Heart right ventricle (tissue), 16 donors: ENCODE measurements at regions not wholly inside any gene's neighbourhood (a gene's known extent, or its start where the extent isn't known, plus 50 kb on each side); places are given as distances from the start of the nearest gene placed in this dataset.

ENCODE experiments used
- ATAC-seq, 8 donors: fragments of 200-7000 bp; cut with Tn5 transposase; one replicate each; pipeline ENCODE4 v1.9.1; 2020; ENCODE audit warnings: mild to moderate bottlenecking in 8 of 8, moderate library complexity in 8 of 8, moderate number of reproducible peaks in 1 of 8
- DNase-seq, 2 donors: peaks; one replicate each; pipeline ENCODE4 v3.0.0-alpha.2; 2020
- H3K27ac ChIP-seq, 10 donors: fragments of 200-600 bp; sonication (generic) in 2 of 10; one replicate each; pipeline versions ENCODE4 v1.5.0 to v1.8.0; 2020 to 2022; ENCODE audit warnings: mild to moderate bottlenecking in 3 of 10
- H3K27me3 ChIP-seq, 7 donors: fragments of 200-600 bp; one replicate each; pipeline ENCODE4 v1.8.0; 2021 to 2022; ENCODE audit warnings: mild to moderate bottlenecking in 2 of 7
- H3K36me3 ChIP-seq, 9 donors: fragments of 200-600 bp; sonication (generic) in 1 of 9; one replicate each; pipeline versions ENCODE4 v1.5.0 to v1.8.0; 2020 to 2022; ENCODE audit warnings: mild to moderate bottlenecking in 2 of 9
- H3K4me1 ChIP-seq, 9 donors: fragments of 200-600 bp; sonication (generic) in 1 of 9; one replicate each; pipeline versions ENCODE4 v1.5.0 to v1.8.0; 2020 to 2022; ENCODE audit warnings: mild to moderate bottlenecking in 4 of 9
- H3K4me3 ChIP-seq, 10 donors: fragments of 200-600 bp; sonication (generic) in 2 of 10; one replicate each; pipeline versions ENCODE4 v1.5.0 to v1.8.0; 2020 to 2022; ENCODE audit warnings: mild to moderate bottlenecking in 7 of 10, moderate library complexity in 2 of 10
- H3K9me3 ChIP-seq, 11 donors: fragments of 200-600 bp in 10 of 11; sonication (generic) in 2 of 11; one replicate each; pipeline versions ENCODE4 v1.5.0 to v1.8.0; 2013 to 2022; ENCODE audit warnings: mild to moderate bottlenecking in 2 of 11, control low read depth in 1 of 11, moderate library complexity in 1 of 11
- WGBS, 2 donors: extraction: QIAGEN DNeasy Blood & Tissue Kit; methylation state at CpG; one replicate each; pipeline ENCODE4 v1.1.7; 2013; ENCODE audit warnings: inconsistent platforms in 1 of 2; 5-methylcytosine and 5-hydroxymethylcytosine counted together
- intact Hi-C, 10 donors: fragments of 100-400 bp; cut with DNase I; formaldehyde crosslinking; loops; one replicate each; pipeline versions ENCODE4 v1.11.1 to v1.14.2; 2022
- TF ChIP-seq, protein P1 (sequence below), 9 donors: fragments of 200-600 bp; sonication (generic) in 2 of 9; IDR thresholded peaks; one replicate each; pipeline versions ENCODE4 v1.5.0 to v1.8.0; 2021 to 2022; ENCODE audit warnings: antibody characterized with exemption in 9 of 9, mild to moderate bottlenecking in 5 of 9, moderate library complexity in 1 of 9
- donor health status: Arrhythmogenic right ventricular cardiomyopathy.
- donor health status: ischemic (EF 13 %, LVEDD 7.1; RV severe dilation, severe dysfunction).
- donor health status: healthy with polysubstance abuse.
- donor health status: DM: no; HTN: yes; CAD: no.
- donor health status: DM: no; HTN: no; CAD: no.
- donor health status: ischemic (EF 25% LVEDD 6.9; RV normal size, moderate dysfunction).
- donor health status: ischemic (EF 25% LVEDD 5.7; RV mildly dilated, moderate dysfunction).
- donor health status: healthy.
- donor health status: DM: yes; HTN: yes; CAD: no.
- donor health status: Ischemic cardiomyopathy.
- donor health status: ischemic (EF 35%, LVEDD 5.7; RV mildly dilated, moderate dysfunction).
- donor health status: nonischemic (EF 11% LVEDD 7.7; RV severe dilation, severe dysfunction).
- donor health status: DM: yes; HTN: yes; CAD: no.
- donor health status: PGD.
- donor health status: ischemic (EF 29% LVEDD 5.4; RV normal size, mild dysfunction).
- donor health status: nonischemic (EF 23%, LVEDD 6.1; RV moderate dilation, normal function).

DNA sequence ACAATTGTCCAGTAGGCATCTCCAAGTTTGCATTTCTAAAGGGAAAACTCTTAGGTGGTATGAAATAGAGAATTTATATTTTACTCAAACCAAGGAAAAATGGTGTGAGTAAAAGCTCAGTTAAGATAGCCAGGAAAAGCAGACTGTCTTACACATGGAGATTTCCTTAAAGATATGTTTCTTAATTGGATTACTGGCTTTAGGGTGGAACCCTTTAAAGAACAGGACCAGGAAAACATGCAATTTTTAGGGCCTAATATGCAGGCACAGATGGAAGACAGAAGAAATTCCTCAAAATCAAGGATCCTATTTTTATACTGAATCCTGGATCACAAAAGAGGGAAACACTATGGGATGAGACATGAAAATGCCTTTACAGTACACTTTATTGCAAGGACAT, 100.3 kb upstream of the PCDH17 start:
- Histone ChIP-seq H3K27me3 (no peaks in the 10 kb centered on the region), H3K27ac (no peak overlapping the region), H3K4me3 (no peak overlapping the region), H3K36me3 (no peaks in the 10 kb centered on the region), H3K9me3 (peaks cover 0 to 41% (median 3%) of the 10 kb centered on the region in 11 donors), H3K4me1 (no peaks in the 10 kb centered on the region)
- intact Hi-C loops = no loop called here
- TF ChIP-seq, protein P1, sequence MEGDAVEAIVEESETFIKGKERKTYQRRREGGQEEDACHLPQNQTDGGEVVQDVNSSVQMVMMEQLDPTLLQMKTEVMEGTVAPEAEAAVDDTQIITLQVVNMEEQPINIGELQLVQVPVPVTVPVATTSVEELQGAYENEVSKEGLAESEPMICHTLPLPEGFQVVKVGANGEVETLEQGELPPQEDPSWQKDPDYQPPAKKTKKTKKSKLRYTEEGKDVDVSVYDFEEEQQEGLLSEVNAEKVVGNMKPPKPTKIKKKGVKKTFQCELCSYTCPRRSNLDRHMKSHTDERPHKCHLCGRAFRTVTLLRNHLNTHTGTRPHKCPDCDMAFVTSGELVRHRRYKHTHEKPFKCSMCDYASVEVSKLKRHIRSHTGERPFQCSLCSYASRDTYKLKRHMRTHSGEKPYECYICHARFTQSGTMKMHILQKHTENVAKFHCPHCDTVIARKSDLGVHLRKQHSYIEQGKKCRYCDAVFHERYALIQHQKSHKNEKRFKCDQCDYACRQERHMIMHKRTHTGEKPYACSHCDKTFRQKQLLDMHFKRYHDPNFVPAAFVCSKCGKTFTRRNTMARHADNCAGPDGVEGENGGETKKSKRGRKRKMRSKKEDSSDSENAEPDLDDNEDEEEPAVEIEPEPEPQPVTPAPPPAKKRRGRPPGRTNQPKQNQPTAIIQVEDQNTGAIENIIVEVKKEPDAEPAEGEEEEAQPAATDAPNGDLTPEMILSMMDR (IDR thresholded peaks at IDR 0.05) = no peak
- DNase-seq (no peak), ATAC-seq (no peak)

DNA sequence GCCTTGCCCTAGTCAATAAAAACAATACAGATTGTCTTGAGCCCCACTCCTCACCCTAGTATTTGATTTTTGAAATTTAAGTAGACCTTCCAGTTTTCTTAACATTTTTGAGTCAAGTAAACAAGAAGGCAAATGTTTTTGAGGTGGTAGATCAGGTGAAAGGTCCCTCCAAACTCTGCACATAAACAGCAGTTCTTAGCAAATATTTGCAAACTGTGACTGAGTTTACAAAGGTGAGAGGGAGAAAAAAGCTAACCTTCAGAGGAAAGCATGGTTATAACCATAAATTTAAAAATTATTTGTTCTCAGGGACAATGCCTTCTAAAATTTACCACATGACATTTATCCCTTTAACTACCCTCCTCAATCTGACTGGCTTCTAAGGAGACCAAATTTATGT, 84.6 kb upstream of the PCDH17 start:
- no peak for DNase-seq
- Histone ChIP-seq H3K4me1 (no peaks in the 10 kb centered on the region), H3K27ac (no peak overlapping the region), H3K27me3 (no peaks in the 10 kb centered on the region), H3K9me3 (no peaks in the 10 kb centered on the region), H3K4me3 (no peak overlapping the region), H3K36me3 (no peaks in the 10 kb centered on the region)
- TF ChIP-seq, protein P1 (IDR thresholded peaks at IDR 0.05) = no peak
- no peak for ATAC-seq
- intact Hi-C loops = no loop called here

DNA sequence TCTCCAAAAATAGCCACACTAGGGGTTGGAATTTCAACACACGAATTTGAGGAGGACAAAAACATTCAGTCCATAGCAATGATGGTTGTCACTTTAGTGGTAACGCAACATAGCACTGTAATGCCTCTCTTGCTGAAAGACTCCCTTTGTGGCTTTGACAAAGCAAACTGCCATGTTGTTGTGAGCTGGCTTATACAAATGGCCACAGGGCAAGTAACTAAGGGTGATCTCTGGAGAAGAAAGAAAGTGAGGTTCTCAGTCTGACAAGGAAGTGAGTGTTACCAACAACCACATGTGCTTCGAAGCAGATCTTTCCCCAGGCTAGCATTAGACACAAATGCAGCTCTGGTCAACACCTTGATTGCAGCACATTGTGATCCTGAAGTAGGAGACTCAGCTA, 79.1 kb upstream of the PCDH17 start:
- WGBS, 2 donors = 61 to 67% methylated on average over 3 of the region's 3 CpGs
- TF ChIP-seq, protein P1 (IDR thresholded peaks at IDR 0.05) = no peak
- DNase-seq (no peak), ATAC-seq (no peak)
- H3K27me3 ChIP-seq = no peaks in the 10 kb centered on the region
- intact Hi-C loops = no loop called here
- no peak overlapping the region for H3K4me3 ChIP-seq
- peaks cover 0 to 26% (median 3%) of the 10 kb centered on the region in 11 donors for H3K9me3 ChIP-seq
- no peaks in the 10 kb centered on the region for H3K36me3 ChIP-seq
- no peaks in the 10 kb centered on the region for H3K4me1 ChIP-seq
- H3K27ac ChIP-seq = no peak overlapping the region

DNA sequence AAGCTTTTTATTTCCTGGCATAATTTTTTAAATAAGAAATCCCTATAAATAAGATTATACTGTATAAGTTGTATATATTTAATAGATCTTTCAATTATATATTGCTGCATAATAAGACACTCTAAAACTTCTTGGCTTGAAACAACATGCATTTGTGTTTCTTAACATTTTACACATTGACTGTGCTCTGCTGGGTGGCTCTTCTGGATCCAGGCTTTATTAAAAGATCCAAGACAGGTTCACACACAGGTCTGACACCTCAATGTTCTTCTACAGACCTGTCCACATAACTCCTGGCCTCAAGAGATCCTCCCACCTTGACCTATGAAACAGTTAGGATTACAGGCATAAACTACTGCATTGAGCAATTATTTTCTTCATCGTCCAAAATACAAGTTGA, 77.6 kb upstream of the PCDH17 start:
- no peak for ATAC-seq

More for the DNA sequence above, 77.6 kb upstream of the PCDH17 start:
- peaks cover 0 to 26% (median 3%) of the 10 kb centered on the region in 11 donors for H3K9me3 ChIP-seq
- TF ChIP-seq, protein P1 (IDR thresholded peaks at IDR 0.05) = no peak
- DNase-seq = no peak
- no peak overlapping the region for H3K4me3 ChIP-seq
- WGBS, 2 donors = 91 to 98% methylated on average over 1 of the region's 1 CpG
- H3K4me1 ChIP-seq = no peaks in the 10 kb centered on the region
- intact Hi-C loops = no loop called here
- H3K36me3 ChIP-seq = no peaks in the 10 kb centered on the region
- H3K27ac ChIP-seq = no peak overlapping the region
- no peaks in the 10 kb centered on the region for H3K27me3 ChIP-seq
